GM18868 (cell line): ENCODE measurements at regions not wholly inside any gene's neighbourhood (a gene's known extent, or its start where the extent isn't known, plus 50 kb on each side); places are given as distances from the start of the nearest gene placed in this dataset.
A peak's percentile ranks its signal among the peaks of the same experiment; 100 is the strongest.
"Not testable (repeated sequence)": the region's sequence is repeated elsewhere in the genome, so short reads cannot be mapped to it uniquely, and the experiment has no call there.

Experiments used
- ATAC-seq: cut with Tn5 transposase; IDR thresholded peaks from one replicate; pipeline ENCODE4 v1.9.1; 2021; ENCODE audit warnings: mild to moderate bottlenecking, moderate library complexity; ENCODE audit not compliant: unreplicated experiment

GRCh38 chr2:75432761-75433361, 127.9 kb downstream of the EVA1A start:
- ATAC-seq: peak; percentile 81

DNA sequence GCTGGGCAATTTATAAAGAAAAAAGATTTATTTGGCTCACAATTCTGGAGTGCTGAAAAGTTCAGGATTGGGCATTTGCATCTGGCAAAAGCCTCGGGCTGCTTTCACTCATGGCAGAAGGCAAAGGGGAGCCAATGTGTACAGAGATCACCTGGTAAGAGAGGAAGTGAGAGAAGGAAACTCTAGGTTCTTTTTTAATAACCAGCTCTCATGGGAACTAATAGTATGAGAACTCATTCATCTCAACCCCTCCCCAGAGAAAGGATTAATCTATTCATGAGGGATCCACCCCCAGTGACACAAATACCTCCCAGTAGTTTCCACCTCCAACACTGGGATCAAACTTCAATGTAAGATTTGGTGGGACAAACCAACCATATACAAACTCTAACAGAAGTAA, 129.0 kb downstream of the EVA1A start:
- ATAC-seq: peak; percentile 66

GRCh38 chr2:75431276-75431675, 129.5 kb downstream of the EVA1A start:
- no peak for ATAC-seq

GRCh38 chr2:75430449-75430848, 130.3 kb downstream of the EVA1A start:
- ATAC-seq: not testable (repeated sequence)

GRCh38 chr2:75428646-75429443, 131.9 kb downstream of the EVA1A start:
- no peak for ATAC-seq

DNA sequence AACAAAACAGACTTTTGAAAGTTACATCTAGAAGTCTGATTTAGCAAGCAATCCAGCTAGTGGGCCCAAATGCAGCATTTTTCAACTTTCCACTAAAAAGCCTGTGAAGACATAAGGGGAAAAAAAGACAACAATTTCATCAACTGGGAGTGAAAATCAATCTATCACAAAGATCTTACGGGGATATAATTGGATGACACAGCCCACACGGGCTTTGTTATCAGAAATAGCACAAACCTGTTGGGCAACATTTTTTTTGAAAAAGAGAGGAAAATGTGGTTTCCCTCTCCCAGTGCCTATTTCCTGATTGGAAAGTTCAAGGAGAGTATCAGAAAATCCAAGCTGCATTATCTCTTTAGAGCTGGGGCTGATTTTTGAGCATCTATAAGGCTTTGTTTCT, 132.7 kb downstream of the EVA1A start:
- ATAC-seq: no peak

DNA sequence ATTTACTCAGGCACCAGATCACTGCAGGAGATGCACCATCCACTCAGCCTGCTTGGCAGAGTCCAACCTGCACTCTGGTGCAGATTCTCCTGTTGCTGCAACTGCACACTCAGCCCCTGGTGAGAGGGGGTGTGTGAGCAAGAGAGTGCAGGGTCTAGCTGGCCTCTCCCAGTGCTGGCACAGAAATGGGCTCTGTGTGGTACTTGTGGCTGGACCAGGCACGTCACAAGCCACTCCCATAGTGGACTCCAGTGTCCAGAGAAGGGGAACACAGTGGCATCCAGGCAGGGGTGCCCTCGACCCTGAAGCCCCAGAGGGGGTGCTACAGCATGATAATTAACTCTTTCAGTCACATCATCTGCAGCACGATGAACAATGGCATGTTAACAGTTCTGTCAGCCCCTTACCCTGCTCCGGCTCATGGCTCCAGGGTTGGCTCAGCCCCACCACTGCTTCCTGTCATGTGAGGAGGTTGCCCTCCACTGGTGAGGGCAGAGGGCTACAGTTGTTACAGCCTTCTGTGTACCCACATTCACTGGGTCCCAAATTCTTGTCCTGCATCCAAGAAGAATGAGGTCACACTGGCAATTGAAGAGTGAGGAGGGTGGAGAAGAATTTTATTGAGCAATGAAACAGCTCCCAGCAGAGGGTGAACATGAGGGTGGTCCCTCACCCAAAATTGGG, 135.7 kb downstream of the EVA1A start:
- no peak for ATAC-seq

DNA sequence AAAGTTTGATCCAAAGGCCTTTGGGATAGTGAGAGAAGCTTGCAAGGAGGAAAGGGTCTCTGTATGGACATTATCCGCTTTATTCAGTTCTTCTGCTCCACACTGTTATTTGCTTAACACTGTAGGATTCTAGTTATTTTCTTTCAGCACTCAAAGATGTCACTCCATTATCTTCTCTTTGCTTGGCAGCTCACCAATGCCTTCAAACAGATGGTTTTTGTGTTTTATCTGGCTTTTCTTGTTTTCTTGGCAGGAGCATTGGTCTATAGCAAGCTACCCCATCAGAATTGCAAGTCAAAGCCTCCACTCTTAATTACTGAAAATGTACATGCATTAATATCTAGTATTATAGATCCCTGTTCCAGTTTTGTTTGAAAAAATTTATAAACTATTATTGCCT, 138.8 kb downstream of the EVA1A start:
- ATAC-seq: no peak

GRCh38 chr2:75416420-75417342, 144.1 kb downstream of the EVA1A start:
- ATAC-seq: peak; percentile 79

- ATAC-seq: no peak
These were observed 145.0 kb downstream of the EVA1A start for GRCh38 chr2:75415731-75416130.

DNA sequence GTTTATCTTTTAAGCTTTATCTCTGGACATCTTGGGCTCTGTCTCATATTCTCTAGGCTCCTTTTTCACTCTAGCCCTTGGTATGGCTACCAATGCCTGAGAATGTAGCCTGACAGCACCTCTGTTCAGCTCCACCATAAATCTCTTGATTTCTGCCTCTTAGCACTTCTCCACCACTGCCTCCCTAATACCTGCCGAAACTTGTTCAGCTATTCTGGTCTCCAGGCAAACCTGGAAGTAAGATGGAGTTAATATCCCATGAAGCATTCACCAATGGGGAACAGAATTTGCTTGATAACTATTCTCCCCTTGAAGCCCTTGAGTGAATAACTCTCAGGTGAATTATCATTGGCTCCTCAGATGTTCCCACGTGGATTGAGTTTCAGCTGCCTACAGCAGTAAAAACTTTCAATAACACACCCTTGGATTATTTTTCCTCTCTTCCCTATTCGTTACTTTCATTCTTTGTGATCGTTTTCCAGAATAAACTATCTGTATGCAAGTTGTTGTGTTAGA, 145.6 kb downstream of the EVA1A start:
- ATAC-seq: no peak

- no peak for ATAC-seq
These were observed 149.2 kb downstream of the EVA1A start for GRCh38 chr2:75411574-75411973.

- no peak for ATAC-seq
These were observed 150.0 kb downstream of the EVA1A start for GRCh38 chr2:75410702-75411101.

GRCh38 chr2:75408771-75409170, 152.0 kb downstream of the EVA1A start:
- no peak for ATAC-seq

GRCh38 chr2:75407038-75407530, 153.7 kb downstream of the EVA1A start:
- no peak for ATAC-seq

GRCh38 chr2:75406131-75406581, 154.6 kb downstream of the EVA1A start:
- peak; percentile 66 for ATAC-seq

GRCh38 chr2:75405000-75405399, 155.7 kb downstream of the EVA1A start:
- no peak for ATAC-seq

GRCh38 chr2:75403991-75404428, 156.7 kb downstream of the EVA1A start:
- ATAC-seq: peak; percentile 65

- no peak for ATAC-seq
These were observed 164.4 kb downstream of the EVA1A start for GRCh38 chr2:75396314-75396713.

DNA sequence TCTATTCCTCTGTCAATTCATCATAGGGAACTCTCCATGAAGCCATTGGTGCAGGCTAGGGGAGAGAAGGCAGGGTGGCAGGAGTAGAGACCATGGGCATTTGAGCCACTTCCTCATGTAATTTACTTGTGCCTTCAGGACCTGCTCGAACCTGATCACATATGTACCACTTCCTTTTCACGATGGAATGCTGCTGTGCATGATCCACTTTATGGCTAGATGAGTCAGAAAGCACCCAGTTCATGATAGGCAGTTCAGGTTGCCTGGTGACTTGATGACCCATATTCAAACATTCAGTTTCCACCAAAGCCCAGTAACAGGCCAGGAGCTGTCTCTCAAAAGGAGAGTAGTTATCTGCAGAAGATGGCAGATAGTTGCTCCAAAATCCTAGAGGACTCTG, 166.0 kb downstream of the EVA1A start:
- ATAC-seq: not testable (repeated sequence)
